Stimulated activated naive CD8-positive, alpha-beta T cell treated with anti-CD3 and anti-CD28 coated beads, Interleukin-15, amount 100 ng/mL, for 72 hours (primary cell): ENCODE measurements at regions not wholly inside any gene's neighbourhood (a gene's known extent, or its start where the extent isn't known, plus 50 kb on each side); places are given as distances from the start of the nearest gene placed in this dataset.
"Not testable (repeated sequence)": the region's sequence is repeated elsewhere in the genome, so short reads cannot be mapped to it uniquely, and the experiment has no call there.

Source experiments
- ATAC-seq: fragments of 150-1000 bp; cut with Tn5 transposase; 2 replicates; pipeline ENCODE4 v1.10.0; 2021; ENCODE audit warnings: mild to moderate bottlenecking, moderate library complexity
- DNase-seq, 2 donors: peaks; one replicate each; pipeline ENCODE4 v3.0.0; 2021 to 2022
- H3K27ac Mint-ChIP-seq, 2 donors: one replicate each; pipeline ENCODE4 v1.8.0; 2022; ENCODE audit warnings: mild to moderate bottlenecking in 2 of 2, mixed read lengths in 2 of 2, moderate library complexity in 2 of 2
- H3K27me3 Mint-ChIP-seq: one replicate; pipeline ENCODE4 v1.8.0; 2022; ENCODE audit warnings: mixed read lengths
- H3K4me1 Mint-ChIP-seq: one replicate; pipeline ENCODE4 v1.8.0; 2022; ENCODE audit warnings: mild to moderate bottlenecking, mixed read lengths
- H3K4me3 Mint-ChIP-seq, 2 donors: one replicate each; pipeline ENCODE4 v1.8.0; 2022; ENCODE audit warnings: mild to moderate bottlenecking in 2 of 2, mixed read lengths in 2 of 2, moderate library complexity in 1 of 2
- H3K9me3 Mint-ChIP-seq, 2 donors: one replicate each; pipeline ENCODE4 v1.8.0; 2022; ENCODE audit warnings: mixed read lengths in 2 of 2

DNA sequence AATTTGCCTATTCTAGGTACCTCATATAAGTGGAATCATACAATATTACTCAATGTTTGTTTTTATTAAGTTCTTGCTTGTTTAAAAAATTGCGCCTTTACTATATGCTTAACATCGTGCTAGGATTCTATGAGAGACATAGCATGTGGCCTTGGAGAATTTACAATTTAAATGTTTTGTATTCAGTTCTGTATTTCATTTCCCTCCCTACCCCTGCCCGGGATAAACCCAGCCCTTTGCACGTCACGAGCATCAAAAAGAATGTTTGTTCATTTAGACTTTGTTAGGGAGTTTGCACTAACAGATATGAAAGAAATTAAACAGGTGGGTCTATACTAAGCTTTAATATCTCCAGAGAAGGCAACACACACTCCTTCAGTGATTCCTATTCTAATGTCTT is 75.7 kb downstream of the C18orf54 start:
- ATAC-seq: no peak
- H3K9me3 Mint-ChIP-seq: no peaks in the 10 kb centered on the region

GRCh38 chr18:54433857-54434256 is 76.2 kb downstream of the C18orf54 start:
- DNase-seq (no peak), ATAC-seq (no peak)
- no peak overlapping the region for H3K27ac Mint-ChIP-seq
- H3K27me3 Mint-ChIP-seq: peaks cover 21% of the 10 kb centered on the region
- no peak overlapping the region for H3K4me3 Mint-ChIP-seq
- no peaks in the 10 kb centered on the region for H3K4me1 Mint-ChIP-seq
- H3K9me3 Mint-ChIP-seq: no peaks in the 10 kb centered on the region

More for the DNA sequence above, 75.7 kb downstream of the C18orf54 start:
- DNase-seq: no peak
- H3K27me3 Mint-ChIP-seq: peaks cover 16% of the 10 kb centered on the region
- H3K4me3 Mint-ChIP-seq: no peak overlapping the region
- no peaks in the 10 kb centered on the region for H3K4me1 Mint-ChIP-seq
- H3K27ac Mint-ChIP-seq: no peak overlapping the region

DNA sequence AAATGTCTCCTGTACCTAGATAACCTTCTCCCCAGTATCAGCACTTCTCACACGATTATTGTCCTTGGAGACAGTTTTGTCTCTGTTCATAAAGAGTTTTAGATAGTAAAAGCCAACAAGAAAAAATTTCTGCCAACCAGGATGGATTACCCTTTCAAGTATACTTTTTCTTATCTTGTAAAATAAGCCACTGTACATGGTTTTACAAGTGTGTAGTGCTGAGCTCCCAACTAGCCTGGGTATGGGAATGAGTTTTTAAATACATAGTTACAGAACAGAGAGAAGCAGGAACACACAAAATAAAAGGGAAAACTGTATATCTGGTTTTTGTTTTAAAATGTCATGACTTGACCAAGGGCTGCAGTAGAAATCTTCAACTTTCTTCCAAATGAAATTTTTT is 76.7 kb downstream of the C18orf54 start:
- no peaks in the 10 kb centered on the region for H3K9me3 Mint-ChIP-seq
- ATAC-seq: no peak

DNA sequence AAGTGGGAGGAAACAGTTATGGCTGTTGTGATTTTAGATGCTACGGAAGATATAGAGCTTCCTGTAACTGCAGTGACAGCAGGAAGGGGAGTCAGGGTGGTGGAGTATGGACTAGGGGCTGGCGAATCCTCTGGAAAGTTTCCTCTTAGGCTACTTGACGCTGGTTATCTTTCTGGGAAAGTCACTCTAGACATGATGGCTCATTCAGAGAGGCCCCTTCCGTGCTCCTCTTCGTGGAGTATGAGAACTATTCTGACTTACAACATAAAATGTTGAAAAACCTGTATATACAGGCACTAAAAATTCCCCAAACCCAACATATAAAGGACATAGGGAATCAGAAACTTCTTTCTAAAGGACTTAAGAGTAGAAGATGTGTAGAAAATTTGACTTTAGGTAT is 78.8 kb downstream of the C18orf54 start:
- no peak for ATAC-seq
- H3K27me3 Mint-ChIP-seq: peaks cover 33% of the 10 kb centered on the region
- no peak for DNase-seq

More for the DNA sequence above, 76.7 kb downstream of the C18orf54 start:
- no peak overlapping the region for H3K4me3 Mint-ChIP-seq
- H3K4me1 Mint-ChIP-seq: no peaks in the 10 kb centered on the region
- DNase-seq: no peak
- H3K27ac Mint-ChIP-seq: no peak overlapping the region
- H3K27me3 Mint-ChIP-seq: peaks cover 24% of the 10 kb centered on the region

DNA sequence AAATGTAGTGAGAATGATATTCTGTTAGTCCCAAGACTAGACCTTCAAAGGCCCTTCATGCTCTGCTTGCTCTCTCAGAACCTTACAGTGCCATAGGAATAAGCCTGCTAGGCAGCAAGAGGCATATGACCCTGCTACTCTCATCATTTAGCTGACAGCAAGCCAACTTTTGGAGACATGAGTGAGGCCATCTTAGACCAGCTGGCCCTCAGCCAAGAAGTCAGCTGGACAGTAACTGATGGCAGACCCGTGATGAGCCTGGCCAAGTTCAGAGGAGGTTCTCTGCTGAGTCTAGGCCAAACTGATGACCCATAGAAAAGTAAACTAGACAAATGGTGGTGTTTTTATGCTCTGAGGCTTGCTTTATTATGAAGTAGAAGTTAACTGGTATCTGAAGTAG is 82.6 kb downstream of the C18orf54 start:
- H3K9me3 Mint-ChIP-seq: no peaks in the 10 kb centered on the region
- no peaks in the 10 kb centered on the region for H3K4me1 Mint-ChIP-seq
- ATAC-seq (no peak), DNase-seq (no peak)
- H3K27me3 Mint-ChIP-seq: peaks cover 51% of the 10 kb centered on the region
- no peak overlapping the region for H3K27ac Mint-ChIP-seq
- no peak overlapping the region for H3K4me3 Mint-ChIP-seq

More for the DNA sequence above, 78.8 kb downstream of the C18orf54 start:
- H3K4me3 Mint-ChIP-seq: no peak overlapping the region
- no peaks in the 10 kb centered on the region for H3K4me1 Mint-ChIP-seq
- no peak overlapping the region for H3K27ac Mint-ChIP-seq
- H3K9me3 Mint-ChIP-seq: no peaks in the 10 kb centered on the region

DNA sequence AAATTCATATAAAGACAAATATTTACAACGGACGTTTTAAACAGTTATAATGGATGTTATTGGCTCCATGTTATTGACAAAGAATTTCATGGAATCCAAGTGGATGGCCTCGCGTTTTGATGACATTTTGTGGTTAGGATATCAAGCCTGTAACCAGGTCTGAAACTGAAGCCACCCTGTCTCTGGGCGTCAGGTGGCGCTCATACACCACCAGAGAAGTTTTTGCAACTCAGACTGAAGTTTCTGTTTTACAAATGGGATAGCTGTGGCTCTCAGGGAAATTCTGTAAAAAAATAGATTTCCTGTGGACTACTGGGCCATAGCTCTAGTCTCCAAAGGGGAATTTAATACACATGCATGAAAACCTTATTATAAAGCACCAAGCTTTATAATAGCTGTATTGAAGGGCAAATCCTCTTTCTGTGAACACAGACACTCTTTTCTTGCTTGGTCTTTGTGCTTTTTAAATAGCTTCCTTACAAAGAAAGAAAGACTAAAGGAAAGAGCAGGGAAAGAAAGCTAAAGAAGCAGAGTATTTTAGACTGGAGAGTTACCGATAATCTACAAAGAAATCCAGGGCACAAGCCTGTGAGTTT is 86.7 kb downstream of the C18orf54 start:
- H3K9me3 Mint-ChIP-seq: no peaks in the 10 kb centered on the region
- ATAC-seq: no peak

GRCh38 chr18:54453996-54454395 is 96.3 kb downstream of the C18orf54 start:
- no peaks in the 10 kb centered on the region for H3K4me1 Mint-ChIP-seq
- ATAC-seq: no peak
- no peaks in the 10 kb centered on the region for H3K9me3 Mint-ChIP-seq
- no peak overlapping the region for H3K4me3 Mint-ChIP-seq
- H3K27me3 Mint-ChIP-seq: peaks cover 17% of the 10 kb centered on the region
- no peak overlapping the region for H3K27ac Mint-ChIP-seq
- DNase-seq: no peak

More for the DNA sequence above, 86.7 kb downstream of the C18orf54 start:
- no peaks in the 10 kb centered on the region for H3K4me1 Mint-ChIP-seq
- H3K27ac Mint-ChIP-seq: no peak overlapping the region
- no peak overlapping the region for H3K4me3 Mint-ChIP-seq
- H3K27me3 Mint-ChIP-seq: peaks cover 55% of the 10 kb centered on the region
- peak; percentile 28 to 34 for DNase-seq

- ATAC-seq (no peak), DNase-seq (no peak)
- Mint-ChIP-seq H3K27me3 (no peaks in the 10 kb centered on the region), H3K4me1 (no peaks in the 10 kb centered on the region), H3K4me3 (no peak overlapping the region), H3K27ac (no peak overlapping the region), H3K9me3 (peaks cover 4 to 7% of the 10 kb centered on the region in 2 donors)
Observed at GRCh38 chr18:54465502-54465901, 107.8 kb downstream of the C18orf54 start.

DNA sequence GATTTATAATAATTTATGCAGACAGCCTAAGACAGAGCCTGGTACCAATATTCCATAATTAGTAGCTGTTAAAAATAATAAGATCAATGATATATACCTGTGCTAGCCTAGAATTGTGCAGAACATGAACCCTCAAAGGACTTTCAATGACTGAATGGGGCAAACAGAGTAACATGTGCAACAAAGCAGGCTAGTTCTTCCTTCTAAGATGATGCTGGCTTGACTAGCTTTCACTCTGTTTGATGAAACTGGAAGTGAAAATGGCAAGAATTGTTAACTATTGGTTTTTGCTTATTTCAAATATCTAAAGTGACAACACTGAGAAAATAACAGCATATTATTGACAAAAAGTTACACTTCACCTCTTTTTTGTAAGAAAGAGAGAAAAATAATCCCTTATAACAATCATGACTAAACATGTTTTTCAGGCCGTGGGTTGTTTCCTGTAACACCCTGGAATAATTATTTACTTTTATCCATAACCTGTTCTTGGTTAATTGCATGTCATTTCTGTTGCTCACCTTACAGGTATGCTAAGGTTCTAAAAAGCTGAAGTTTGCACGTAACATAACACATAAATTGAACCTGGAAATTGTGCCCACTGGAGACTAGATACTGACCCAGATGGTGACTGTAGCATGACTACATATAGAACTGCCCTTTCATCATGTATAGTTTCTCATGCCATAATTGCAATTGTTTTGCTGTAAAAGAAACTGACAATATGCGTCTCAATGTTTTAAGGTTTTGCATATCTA is 108.7 kb downstream of the C18orf54 start:
- Mint-ChIP-seq H3K9me3 (peaks cover 4 to 7% of the 10 kb centered on the region in 2 donors), H3K4me3 (no peak overlapping the region), H3K4me1 (no peaks in the 10 kb centered on the region), H3K27ac (no peak overlapping the region), H3K27me3 (peaks cover 7% of the 10 kb centered on the region)
- no peak for ATAC-seq
- DNase-seq: no peak

DNA sequence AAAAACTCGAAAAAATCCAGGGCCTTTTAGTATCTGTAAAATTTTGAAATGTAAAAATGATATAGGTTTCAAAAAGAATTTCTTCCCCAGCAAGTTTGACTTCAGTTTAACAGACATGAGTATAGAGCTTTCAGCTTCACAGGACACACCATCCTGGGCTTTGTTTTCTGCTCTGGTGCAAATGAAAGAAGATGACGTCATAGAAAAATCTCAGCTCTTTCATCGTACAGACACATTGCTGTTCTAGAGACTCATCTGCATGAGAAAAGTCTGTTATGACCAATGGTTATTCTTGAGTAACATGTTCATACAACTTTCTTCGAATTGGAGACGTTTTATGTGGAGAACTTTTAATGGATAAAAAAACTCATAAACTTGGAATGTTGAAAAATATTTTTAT is 111.7 kb upstream of the DYNAP start:
- H3K4me3 Mint-ChIP-seq: no peak overlapping the region
- no peak for ATAC-seq
- H3K4me1 Mint-ChIP-seq: no peaks in the 10 kb centered on the region
- no peak overlapping the region for H3K27ac Mint-ChIP-seq
- no peaks in the 10 kb centered on the region for H3K9me3 Mint-ChIP-seq
- H3K27me3 Mint-ChIP-seq: peaks cover 14% of the 10 kb centered on the region
- no peak for DNase-seq

DNA sequence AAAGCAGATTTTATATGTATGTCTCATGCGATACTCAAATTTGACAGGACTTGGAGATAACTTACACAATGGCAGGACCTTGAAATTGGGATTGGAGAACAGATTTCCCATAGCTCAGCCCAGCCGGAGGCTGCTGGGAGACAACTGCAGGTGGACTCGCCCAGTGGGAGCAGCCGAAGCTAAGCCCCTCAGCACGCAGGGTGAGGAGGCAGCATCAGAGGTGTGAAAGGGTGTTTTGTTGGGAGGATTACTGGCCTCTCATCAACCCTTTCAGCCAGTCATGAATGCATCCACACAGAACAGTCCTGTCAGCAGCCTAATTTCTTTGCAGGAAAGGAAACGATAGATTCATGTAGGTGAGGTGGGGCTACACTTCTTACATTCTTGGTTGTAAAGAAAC is 110.4 kb upstream of the DYNAP start:
- no peak overlapping the region for H3K4me3 Mint-ChIP-seq
- DNase-seq: no peak
- H3K9me3 Mint-ChIP-seq: no peaks in the 10 kb centered on the region
- no peak overlapping the region for H3K27ac Mint-ChIP-seq
- H3K27me3 Mint-ChIP-seq: peaks cover 14% of the 10 kb centered on the region
- no peaks in the 10 kb centered on the region for H3K4me1 Mint-ChIP-seq
- no peak for ATAC-seq

DNA sequence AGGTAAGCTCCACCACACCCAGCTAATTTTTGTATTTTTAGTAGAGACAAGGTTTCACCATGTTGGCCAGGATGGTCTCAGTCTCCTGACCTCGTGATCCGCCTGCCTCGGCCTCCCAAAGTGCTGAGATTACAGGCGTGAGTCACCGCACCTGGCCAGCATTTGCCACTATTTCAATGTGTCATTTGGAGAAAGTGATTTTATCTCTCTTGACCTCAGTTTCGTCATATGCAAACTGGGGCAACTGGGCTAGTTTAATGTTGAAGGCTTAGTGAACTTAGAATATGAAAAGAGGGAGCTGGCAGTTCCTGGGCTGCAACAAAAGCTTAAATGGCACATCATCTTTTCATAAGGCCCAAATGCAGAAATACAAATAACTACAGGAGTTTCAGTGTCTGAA is 88.6 kb upstream of the DYNAP start:
- not testable (repeated sequence) for H3K27me3 Mint-ChIP-seq, ATAC-seq, H3K9me3 Mint-ChIP-seq, H3K4me3 Mint-ChIP-seq, DNase-seq, H3K27ac Mint-ChIP-seq, H3K4me1 Mint-ChIP-seq

- no peak overlapping the region for H3K4me3 Mint-ChIP-seq
- no peaks in the 10 kb centered on the region for H3K9me3 Mint-ChIP-seq
- H3K27ac Mint-ChIP-seq: no peak overlapping the region
- H3K4me1 Mint-ChIP-seq: no peaks in the 10 kb centered on the region
- ATAC-seq: no peak
- no peak for DNase-seq
- peaks cover 7% of the 10 kb centered on the region for H3K27me3 Mint-ChIP-seq
Observed at GRCh38 chr18:54503131-54503894, 87.7 kb upstream of the DYNAP start.

DNA sequence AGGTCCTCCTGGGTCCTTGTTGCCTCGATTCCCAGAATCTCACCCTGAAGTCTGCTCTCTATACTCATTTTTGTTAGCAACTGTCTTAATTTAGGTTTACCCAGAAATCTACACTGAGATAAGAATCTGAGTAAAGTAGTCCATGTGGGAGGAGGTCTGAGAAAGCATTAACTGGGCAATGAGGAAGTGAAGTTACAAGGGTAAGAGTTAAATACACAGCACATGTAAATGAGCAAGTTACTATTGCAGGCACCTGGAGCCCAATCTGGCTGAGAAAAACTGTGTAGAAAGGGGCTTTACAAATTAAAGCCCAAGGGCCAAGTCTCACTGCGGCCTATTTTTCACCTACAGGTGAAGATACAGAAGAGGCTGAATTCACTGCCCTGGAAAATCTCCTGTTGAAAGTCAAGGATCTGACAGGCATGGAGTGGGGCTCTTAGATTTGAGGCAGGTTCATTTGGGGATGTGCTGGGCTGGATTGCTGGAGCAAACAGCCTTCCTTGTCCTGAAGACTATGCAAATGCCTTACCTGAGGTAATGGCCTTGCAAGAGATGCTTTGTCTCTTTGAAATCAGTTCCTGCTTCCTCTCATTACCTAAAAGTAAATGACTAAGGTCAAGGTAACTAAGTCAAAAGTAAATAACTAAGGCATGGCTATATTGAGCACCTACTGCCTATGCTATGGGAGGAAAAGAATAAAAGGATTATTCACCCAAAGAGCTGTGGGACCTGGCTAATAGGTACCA is 84.4 kb upstream of the DYNAP start:
- no peak overlapping the region for H3K27ac Mint-ChIP-seq
- H3K4me3 Mint-ChIP-seq: no peak overlapping the region
- no peaks in the 10 kb centered on the region for H3K9me3 Mint-ChIP-seq
- DNase-seq: no peak
- peaks cover 16% of the 10 kb centered on the region for H3K27me3 Mint-ChIP-seq
- no peak for ATAC-seq
- no peaks in the 10 kb centered on the region for H3K4me1 Mint-ChIP-seq

DNA sequence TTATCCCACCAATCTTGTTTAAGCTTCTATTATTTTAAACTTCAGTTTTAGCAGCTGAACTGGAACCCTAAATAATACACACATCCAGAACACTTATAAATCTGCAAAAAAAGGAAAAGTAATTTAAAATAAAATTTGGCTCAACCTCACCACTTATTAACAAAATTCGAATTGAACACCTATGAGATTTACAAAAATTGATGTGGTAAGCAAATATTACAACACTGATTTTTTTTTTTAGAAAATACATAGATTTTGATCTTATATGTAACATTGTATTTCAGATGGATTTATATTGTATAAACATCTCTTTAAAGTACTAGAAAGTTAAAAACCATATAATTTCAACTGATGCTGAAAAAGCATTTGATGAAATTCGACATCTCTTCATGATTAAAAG is 81.3 kb upstream of the DYNAP start:
- H3K9me3 Mint-ChIP-seq: no peaks in the 10 kb centered on the region
- no peak for ATAC-seq
- no peak for DNase-seq
- H3K4me1 Mint-ChIP-seq: no peaks in the 10 kb centered on the region
- no peak overlapping the region for H3K27ac Mint-ChIP-seq
- H3K4me3 Mint-ChIP-seq: no peak overlapping the region
- H3K27me3 Mint-ChIP-seq: peaks cover 16% of the 10 kb centered on the region
